IPS DF 6.9 (cell line): ENCODE measurements at regions not wholly inside any gene's neighbourhood (a gene's known extent, or its start where the extent isn't known, plus 50 kb on each side); places are given as distances from the start of the nearest gene placed in this dataset.

Source experiments
- DNase-seq: peaks from one replicate; pipeline ENCODE4 v3.0.0-alpha.2; 2013; ENCODE audit warnings: low read depth, low spot score
- H3K27ac ChIP-seq: one replicate; pipeline ENCODE4 v1.5.1; 2013; ENCODE audit warnings: low read length, control low read depth
- H3K27me3 ChIP-seq: 2 replicates; pipeline ENCODE4 v1.6.1; 2013; ENCODE audit warnings: mild to moderate bottlenecking, low read length; ENCODE audit not compliant: control insufficient read depth, insufficient read depth
- H3K36me3 ChIP-seq: 2 replicates; pipeline ENCODE4 v1.6.1; 2013; ENCODE audit warnings: low read length; ENCODE audit not compliant: control insufficient read depth, insufficient read depth
- H3K4me1 ChIP-seq: 2 replicates; pipeline ENCODE4 v1.6.1; 2013; ENCODE audit warnings: low read length; ENCODE audit not compliant: control insufficient read depth, insufficient read depth
- H3K4me3 ChIP-seq: 2 replicates; pipeline ENCODE4 v1.5.1; 2013; ENCODE audit warnings: mild to moderate bottlenecking, low read length
- H3K9me3 ChIP-seq: 2 replicates; pipeline ENCODE4 v1.6.1; 2013; ENCODE audit warnings: low read length, inconsistent platforms; ENCODE audit not compliant: control insufficient read depth, insufficient read depth
- WGBS: extraction: QIAGEN DNeasy Blood & Tissue Kit; methylation state at CpG from one replicate; pipeline ENCODE4 v1.1.7; 2013; ENCODE audit warnings: mixed read lengths, missing lambda C conversion rate; ENCODE audit not compliant: insufficient read length, insufficient coverage; 5-methylcytosine and 5-hydroxymethylcytosine counted together

- Histone ChIP-seq H3K4me3 (no peak overlapping the region), H3K36me3 (no peaks in the 10 kb centered on the region), H3K27ac (no peak overlapping the region), H3K4me1 (no peaks in the 10 kb centered on the region), H3K9me3 (no peaks in the 10 kb centered on the region), H3K27me3 (no peaks in the 10 kb centered on the region)
- no peak for DNase-seq
- WGBS, result no CpG with 5 or more reads among the region's 5 CpGs
Observed at GRCh38 chr6:100255701-100256100, 209.0 kb downstream of the SIM1 start.

- H3K9me3 ChIP-seq, result no peaks in the 10 kb centered on the region
- WGBS, result no CpG with 5 or more reads among the region's 1 CpG
Observed at GRCh38 chr6:100247123-100247522, 217.6 kb downstream of the SIM1 start.

GRCh38 chr6:100246206-100246605, 218.5 kb downstream of the SIM1 start:
- H3K27ac ChIP-seq, result no peak overlapping the region

More at GRCh38 chr6:100247123-100247522, 217.6 kb downstream of the SIM1 start:
- H3K4me3 ChIP-seq, result no peak overlapping the region
- H3K36me3 ChIP-seq, result no peaks in the 10 kb centered on the region
- no peak overlapping the region for H3K27ac ChIP-seq
- DNase-seq, result no peak
- no peaks in the 10 kb centered on the region for H3K4me1 ChIP-seq
- no peaks in the 10 kb centered on the region for H3K27me3 ChIP-seq

GRCh38 chr6:100240798-100241197, 223.9 kb downstream of the SIM1 start:
- DNase-seq, result no peak
- H3K4me1 ChIP-seq, result no peaks in the 10 kb centered on the region
- H3K36me3 ChIP-seq, result no peaks in the 10 kb centered on the region
- no peak overlapping the region for H3K27ac ChIP-seq
- no peak overlapping the region for H3K4me3 ChIP-seq
- no peaks in the 10 kb centered on the region for H3K27me3 ChIP-seq
- H3K9me3 ChIP-seq, result no peaks in the 10 kb centered on the region

More at GRCh38 chr6:100246206-100246605, 218.5 kb downstream of the SIM1 start:
- H3K4me3 ChIP-seq, result no peak overlapping the region
- DNase-seq, result no peak
- no peaks in the 10 kb centered on the region for H3K4me1 ChIP-seq
- H3K9me3 ChIP-seq, result no peaks in the 10 kb centered on the region
- H3K27me3 ChIP-seq, result no peaks in the 10 kb centered on the region
- H3K36me3 ChIP-seq, result no peaks in the 10 kb centered on the region
- no CpG with 5 or more reads among the region's 1 CpG for WGBS

GRCh38 chr6:100237821-100238220, 226.9 kb downstream of the SIM1 start:
- Histone ChIP-seq H3K27me3 (no peaks in the 10 kb centered on the region), H3K27ac (no peak overlapping the region), H3K36me3 (no peaks in the 10 kb centered on the region), H3K4me3 (no peak overlapping the region), H3K4me1 (no peaks in the 10 kb centered on the region), H3K9me3 (no peaks in the 10 kb centered on the region)
- no peak for DNase-seq
- WGBS, result no CpG with 5 or more reads among the region's 2 CpGs

GRCh38 chr6:100236389-100236788, 228.3 kb downstream of the SIM1 start:
- DNase-seq, result no peak
- WGBS, result no CpG with 5 or more reads among the region's 2 CpGs
- no peak overlapping the region for H3K27ac ChIP-seq
- no peaks in the 10 kb centered on the region for H3K4me1 ChIP-seq
- no peaks in the 10 kb centered on the region for H3K9me3 ChIP-seq
- no peak overlapping the region for H3K4me3 ChIP-seq
- H3K27me3 ChIP-seq, result no peaks in the 10 kb centered on the region
- no peaks in the 10 kb centered on the region for H3K36me3 ChIP-seq

GRCh38 chr6:100235631-100236030, 229.1 kb downstream of the SIM1 start:
- H3K27ac ChIP-seq, result no peak overlapping the region
- DNase-seq, result no peak
- H3K36me3 ChIP-seq, result no peaks in the 10 kb centered on the region
- H3K27me3 ChIP-seq, result no peaks in the 10 kb centered on the region
- no peaks in the 10 kb centered on the region for H3K9me3 ChIP-seq
- no peak overlapping the region for H3K4me3 ChIP-seq
- H3K4me1 ChIP-seq, result no peaks in the 10 kb centered on the region

- no peaks in the 10 kb centered on the region for H3K27me3 ChIP-seq
- H3K36me3 ChIP-seq, result no peaks in the 10 kb centered on the region
- H3K4me3 ChIP-seq, result no peak overlapping the region
- H3K4me1 ChIP-seq, result no peaks in the 10 kb centered on the region
- no CpG with 5 or more reads among the region's 3 CpGs for WGBS
- no peak for DNase-seq
- H3K9me3 ChIP-seq, result no peaks in the 10 kb centered on the region
- H3K27ac ChIP-seq, result no peak overlapping the region
Observed at GRCh38 chr6:100234625-100235024, 230.1 kb downstream of the SIM1 start.

GRCh38 chr6:100232781-100233573, 231.7 kb downstream of the SIM1 start:
- no peaks in the 10 kb centered on the region for H3K4me1 ChIP-seq
- no peak for DNase-seq
- WGBS, result no CpG with 5 or more reads among the region's 5 CpGs
- H3K36me3 ChIP-seq, result no peaks in the 10 kb centered on the region
- H3K4me3 ChIP-seq, result no peak overlapping the region
- no peak overlapping the region for H3K27ac ChIP-seq
- H3K27me3 ChIP-seq, result no peaks in the 10 kb centered on the region
- no peaks in the 10 kb centered on the region for H3K9me3 ChIP-seq

GRCh38 chr6:100230953-100231316, 233.8 kb downstream of the SIM1 start:
- no CpG with 5 or more reads among the region's 1 CpG for WGBS
- no peaks in the 10 kb centered on the region for H3K9me3 ChIP-seq
- no peaks in the 10 kb centered on the region for H3K4me1 ChIP-seq
- no peaks in the 10 kb centered on the region for H3K36me3 ChIP-seq
- no peak overlapping the region for H3K4me3 ChIP-seq
- H3K27me3 ChIP-seq, result no peaks in the 10 kb centered on the region
- no peak for DNase-seq
- H3K27ac ChIP-seq, result no peak overlapping the region
